ENCODE measurements at regions not wholly inside any gene's neighbourhood (a gene's known extent, or its start where the extent isn't known, plus 50 kb on each side); places are given as distances from the start of the nearest gene placed in this dataset.
"Not testable (repeated sequence)": the region's sequence is repeated elsewhere in the genome, so short reads cannot be mapped to it uniquely, and the experiment has no call there.

DNA sequence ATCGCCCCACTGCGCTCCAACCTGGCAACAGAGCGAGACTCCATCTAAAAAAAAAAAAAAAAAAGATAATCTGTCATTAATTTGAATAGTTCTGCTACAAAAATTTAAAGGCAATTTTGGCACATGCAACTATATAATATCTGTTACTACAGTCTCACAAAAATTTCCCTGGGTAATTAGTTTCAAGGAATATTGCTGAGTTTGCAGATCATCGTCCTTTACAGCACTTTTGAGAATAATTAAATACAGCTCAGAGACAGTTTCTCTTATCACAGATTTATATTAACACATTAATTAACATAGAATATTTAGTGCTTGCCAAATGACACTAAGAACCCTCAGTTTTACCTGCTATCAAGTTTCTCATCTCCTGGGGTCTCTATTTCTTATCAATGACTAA is 540.4 kb upstream of the ZNF804A start:
- no TSS peak for BruUV-seq (replicated peaks)
- CTCF ChIA-PET = no interaction called here
- TF ChIP-seq EZH2 (IDR thresholded peaks at IDR 0.05; ENCODE audit: low read length, unreplicated experiment) = no peak

DNA sequence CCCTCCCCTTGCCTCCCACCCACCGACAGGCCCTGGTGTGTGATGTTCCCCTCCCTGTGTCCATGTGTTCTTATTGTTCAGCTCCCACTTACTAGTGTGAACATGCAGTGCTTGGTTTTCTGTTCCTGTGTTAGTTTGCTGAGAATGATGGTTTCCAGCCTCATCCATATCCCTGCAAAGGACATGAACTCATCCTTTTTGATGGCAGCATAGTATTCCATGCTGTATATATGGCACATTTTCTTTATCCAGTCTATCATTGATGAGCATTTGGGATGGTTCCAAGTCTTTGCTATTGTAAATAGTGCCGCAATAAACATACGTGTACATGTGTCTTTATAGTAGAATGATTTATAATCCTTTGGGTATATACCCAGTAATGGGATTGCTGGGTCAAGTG is 538.1 kb upstream of the ZNF804A start:
- DNase-seq; H3K27ac ChIP-seq (ENCODE audit: low read length); H3K9me2 ChIP-seq (replicated peaks; ENCODE audit: low read length); H3K36me3 ChIP-seq (ENCODE audit: low read depth, low read length); intact Hi-C loops (cut with micrococcal nuclease); H3K9me3 ChIP-seq (ENCODE audit: low read length); H3K4me3 ChIP-seq (ENCODE audit: low read length); H2AFZ ChIP-seq (ENCODE audit: low read length); POLR2A ChIA-PET (ENCODE audit: unreplicated experiment); H3K4me2 ChIP-seq (ENCODE audit: low read length); ATAC-seq; CTCF ChIA-PET; BruUV-seq (replicated peaks); H3K4me1 ChIP-seq (ENCODE audit: insufficient read depth, low read length); H4K20me1 ChIP-seq (ENCODE audit: low read length); H3K27me3 ChIP-seq (ENCODE audit: low read length); H3F3A ChIP-seq (ENCODE audit: low read length, unreplicated experiment); H3K79me2 ChIP-seq (ENCODE audit: low read length); H3K9ac ChIP-seq (ENCODE audit: low read length): not testable (repeated sequence)

More for the DNA sequence above, 540.4 kb upstream of the ZNF804A start:
- H3K9me3 ChIP-seq (ENCODE audit: low read length) = no peaks in the 10 kb centered on the region
- no peaks in the 10 kb centered on the region for H3K79me2 ChIP-seq (ENCODE audit: low read length)
- H3K4me1 ChIP-seq (ENCODE audit: insufficient read depth, low read length) = peaks cover 8% of the 10 kb centered on the region
- H3K27ac ChIP-seq (ENCODE audit: low read length) = no peak overlapping the region
- no peaks in the 10 kb centered on the region for H3K9me2 ChIP-seq (replicated peaks; ENCODE audit: low read length)
- POLR2A ChIA-PET (ENCODE audit: unreplicated experiment) = no interaction called here
- H3K4me2 ChIP-seq (ENCODE audit: low read length) = no peak overlapping the region
- H3K27me3 ChIP-seq (ENCODE audit: low read length) = no peaks in the 10 kb centered on the region
- H3K4me3 ChIP-seq (ENCODE audit: low read length) = no peak overlapping the region
- H2AFZ ChIP-seq (ENCODE audit: low read length) = no peak overlapping the region
- intact Hi-C loops (cut with micrococcal nuclease) = no loop called here
- H4K20me1 ChIP-seq (ENCODE audit: low read length) = no peaks in the 10 kb centered on the region
- ATAC-seq = no peak
- H3F3A ChIP-seq (ENCODE audit: low read length, unreplicated experiment) = no peaks in the 10 kb centered on the region
- DNase-seq = no peak
- H3K36me3 ChIP-seq (ENCODE audit: low read depth, low read length) = no peaks in the 10 kb centered on the region
- H3K9ac ChIP-seq (ENCODE audit: low read length) = no peak overlapping the region

- no peaks in the 10 kb centered on the region for H4K20me1 ChIP-seq (ENCODE audit: low read length)
- no peaks in the 10 kb centered on the region for H3K79me2 ChIP-seq (ENCODE audit: low read length)
- POLR2A ChIA-PET (ENCODE audit: unreplicated experiment) = no interaction called here
- no TSS peak for BruUV-seq (replicated peaks)
- CTCF ChIA-PET = interaction anchor here (0.5 kb wide), 1 partner anchor 1288 kb away, joined by 3 read pairs; no protein-coding TSS in a partner anchor
- no peaks in the 10 kb centered on the region for H3K9me2 ChIP-seq (replicated peaks; ENCODE audit: low read length)
- no peak for TF ChIP-seq EZH2 (IDR thresholded peaks at IDR 0.05; ENCODE audit: low read length, unreplicated experiment)
- TF ChIP-seq, protein P1, sequence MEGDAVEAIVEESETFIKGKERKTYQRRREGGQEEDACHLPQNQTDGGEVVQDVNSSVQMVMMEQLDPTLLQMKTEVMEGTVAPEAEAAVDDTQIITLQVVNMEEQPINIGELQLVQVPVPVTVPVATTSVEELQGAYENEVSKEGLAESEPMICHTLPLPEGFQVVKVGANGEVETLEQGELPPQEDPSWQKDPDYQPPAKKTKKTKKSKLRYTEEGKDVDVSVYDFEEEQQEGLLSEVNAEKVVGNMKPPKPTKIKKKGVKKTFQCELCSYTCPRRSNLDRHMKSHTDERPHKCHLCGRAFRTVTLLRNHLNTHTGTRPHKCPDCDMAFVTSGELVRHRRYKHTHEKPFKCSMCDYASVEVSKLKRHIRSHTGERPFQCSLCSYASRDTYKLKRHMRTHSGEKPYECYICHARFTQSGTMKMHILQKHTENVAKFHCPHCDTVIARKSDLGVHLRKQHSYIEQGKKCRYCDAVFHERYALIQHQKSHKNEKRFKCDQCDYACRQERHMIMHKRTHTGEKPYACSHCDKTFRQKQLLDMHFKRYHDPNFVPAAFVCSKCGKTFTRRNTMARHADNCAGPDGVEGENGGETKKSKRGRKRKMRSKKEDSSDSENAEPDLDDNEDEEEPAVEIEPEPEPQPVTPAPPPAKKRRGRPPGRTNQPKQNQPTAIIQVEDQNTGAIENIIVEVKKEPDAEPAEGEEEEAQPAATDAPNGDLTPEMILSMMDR (conservative IDR thresholded peaks at IDR 0.05; ENCODE audit: low read depth, low read length) = peak; percentile 52
- no peaks in the 10 kb centered on the region for H3K27me3 ChIP-seq (ENCODE audit: low read length)
- DNase-seq (peak; percentile 34), ATAC-seq (no peak)
- H3F3A ChIP-seq (ENCODE audit: low read length, unreplicated experiment) = no peaks in the 10 kb centered on the region
- intact Hi-C loops (cut with micrococcal nuclease) = no loop called here
- no peak overlapping the region for H3K9ac ChIP-seq (ENCODE audit: low read length)
- no peak overlapping the region for H3K27ac ChIP-seq (ENCODE audit: low read length)
- no peak overlapping the region for H2AFZ ChIP-seq (ENCODE audit: low read length)
- no peaks in the 10 kb centered on the region for H3K4me1 ChIP-seq (ENCODE audit: insufficient read depth, low read length)
- no peak overlapping the region for H3K4me2 ChIP-seq (ENCODE audit: low read length)
- no peaks in the 10 kb centered on the region for H3K9me3 ChIP-seq (ENCODE audit: low read length)
- no peaks in the 10 kb centered on the region for H3K36me3 ChIP-seq (ENCODE audit: low read depth, low read length)
- no peak overlapping the region for H3K4me3 ChIP-seq (ENCODE audit: low read length)
These were observed 530.8 kb upstream of the ZNF804A start for GRCh38 chr2:184067502-184067901.

DNA sequence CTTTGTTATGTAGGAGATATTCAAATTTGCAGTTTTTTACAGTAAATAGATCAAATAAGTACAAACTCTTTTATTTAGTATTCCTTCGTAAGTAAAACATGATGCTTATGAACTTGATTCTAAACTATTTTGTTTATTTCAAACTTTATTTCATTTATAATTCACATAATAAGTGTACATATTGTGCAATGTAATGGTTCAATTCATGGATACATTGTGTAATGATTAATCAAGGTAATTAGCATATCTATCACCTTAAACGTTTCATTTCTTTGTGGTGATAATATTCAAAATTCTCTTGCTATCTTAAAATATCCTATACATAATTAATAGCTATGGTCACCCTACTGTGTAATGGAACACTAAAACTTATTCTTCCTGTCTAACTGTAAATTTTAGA is 525.9 kb upstream of the ZNF804A start:
- H3K36me3 ChIP-seq (ENCODE audit: low read depth, low read length) = no peaks in the 10 kb centered on the region
- H3K4me3 ChIP-seq (ENCODE audit: low read length) = no peak overlapping the region
- H3K27me3 ChIP-seq (ENCODE audit: low read length) = no peaks in the 10 kb centered on the region
- ATAC-seq (no peak), DNase-seq (no peak)
- no peak overlapping the region for H3K27ac ChIP-seq (ENCODE audit: low read length)
- ChIA-PET POLR2A (ENCODE audit: unreplicated experiment) (no interaction called here), CTCF (no interaction called here)
- no peaks in the 10 kb centered on the region for H3K9me3 ChIP-seq (ENCODE audit: low read length)
- TF ChIP-seq EZH2 (IDR thresholded peaks at IDR 0.05; ENCODE audit: low read length, unreplicated experiment) = no peak
- TF ChIP-seq EZH2phosphoT487 (IDR thresholded peaks at IDR 0.05; ENCODE audit: borderline replicate concordance, low read length) = no peak
- TF ChIP-seq, protein P1 (conservative IDR thresholded peaks at IDR 0.05; ENCODE audit: low read depth, low read length) = no peak
- H4K20me1 ChIP-seq (ENCODE audit: low read length) = no peaks in the 10 kb centered on the region
- H3K4me1 ChIP-seq (ENCODE audit: insufficient read depth, low read length) = no peaks in the 10 kb centered on the region
- intact Hi-C loops (cut with micrococcal nuclease) = no loop called here
- no peak overlapping the region for H2AFZ ChIP-seq (ENCODE audit: low read length)
- H3K79me2 ChIP-seq (ENCODE audit: low read length) = no peaks in the 10 kb centered on the region
- H3K4me2 ChIP-seq (ENCODE audit: low read length) = no peak overlapping the region
- H3K9me2 ChIP-seq (replicated peaks; ENCODE audit: low read length) = no peaks in the 10 kb centered on the region
- H3K9ac ChIP-seq (ENCODE audit: low read length) = no peak overlapping the region
- no TSS peak for BruUV-seq (replicated peaks)
- no peaks in the 10 kb centered on the region for H3F3A ChIP-seq (ENCODE audit: low read length, unreplicated experiment)
